GM21515 (cell line): ENCODE measurements at regions not wholly inside any gene's neighbourhood (a gene's known extent, or its start where the extent isn't known, plus 50 kb on each side); places are given as distances from the start of the nearest gene placed in this dataset.

Experiments used
- ATAC-seq: cut with Tn5 transposase; IDR thresholded peaks from one replicate; pipeline ENCODE4 v1.9.1; 2021; ENCODE audit not compliant: unreplicated experiment

DNA sequence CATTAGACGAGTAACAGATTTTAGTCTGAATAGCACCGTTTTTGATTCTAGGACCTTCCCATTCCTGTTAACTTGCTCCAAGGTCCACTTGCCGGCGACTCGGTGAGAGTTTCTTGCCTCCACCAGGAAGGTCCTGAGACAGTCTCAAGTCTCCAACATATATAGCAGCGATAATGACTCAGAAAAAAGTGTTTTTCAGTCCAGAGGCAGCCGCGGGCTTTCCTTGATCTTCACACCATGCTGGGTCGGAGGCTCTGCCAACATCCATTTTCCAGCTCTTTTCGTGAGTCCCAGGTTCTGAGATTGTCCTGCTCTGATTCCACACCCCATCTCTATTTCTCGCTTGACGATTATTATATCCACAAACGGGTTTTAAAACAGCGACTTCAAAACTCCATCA, 170.5 kb downstream of the GPX5 start:
- ATAC-seq: no peak

DNA sequence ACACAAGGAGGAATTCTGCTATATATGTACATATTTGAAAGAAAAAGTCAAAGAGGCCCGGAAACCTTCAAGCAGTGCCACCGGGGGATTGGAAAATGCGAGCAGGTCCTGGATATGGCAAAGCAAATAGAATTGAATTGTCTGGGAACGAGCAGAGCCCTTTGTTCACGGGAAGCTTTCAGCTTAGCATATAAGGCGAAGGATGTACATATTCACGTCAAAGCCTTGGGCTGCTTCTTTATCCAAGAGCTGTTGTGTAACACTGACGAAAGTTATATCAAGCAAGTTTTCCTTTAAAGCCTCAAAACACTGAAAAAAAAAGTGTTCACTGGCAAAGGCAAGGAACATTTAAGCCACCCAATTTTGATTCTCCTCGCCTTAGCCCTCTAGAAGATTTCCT, 171.0 kb downstream of the GPX5 start:
- no peak for ATAC-seq

DNA sequence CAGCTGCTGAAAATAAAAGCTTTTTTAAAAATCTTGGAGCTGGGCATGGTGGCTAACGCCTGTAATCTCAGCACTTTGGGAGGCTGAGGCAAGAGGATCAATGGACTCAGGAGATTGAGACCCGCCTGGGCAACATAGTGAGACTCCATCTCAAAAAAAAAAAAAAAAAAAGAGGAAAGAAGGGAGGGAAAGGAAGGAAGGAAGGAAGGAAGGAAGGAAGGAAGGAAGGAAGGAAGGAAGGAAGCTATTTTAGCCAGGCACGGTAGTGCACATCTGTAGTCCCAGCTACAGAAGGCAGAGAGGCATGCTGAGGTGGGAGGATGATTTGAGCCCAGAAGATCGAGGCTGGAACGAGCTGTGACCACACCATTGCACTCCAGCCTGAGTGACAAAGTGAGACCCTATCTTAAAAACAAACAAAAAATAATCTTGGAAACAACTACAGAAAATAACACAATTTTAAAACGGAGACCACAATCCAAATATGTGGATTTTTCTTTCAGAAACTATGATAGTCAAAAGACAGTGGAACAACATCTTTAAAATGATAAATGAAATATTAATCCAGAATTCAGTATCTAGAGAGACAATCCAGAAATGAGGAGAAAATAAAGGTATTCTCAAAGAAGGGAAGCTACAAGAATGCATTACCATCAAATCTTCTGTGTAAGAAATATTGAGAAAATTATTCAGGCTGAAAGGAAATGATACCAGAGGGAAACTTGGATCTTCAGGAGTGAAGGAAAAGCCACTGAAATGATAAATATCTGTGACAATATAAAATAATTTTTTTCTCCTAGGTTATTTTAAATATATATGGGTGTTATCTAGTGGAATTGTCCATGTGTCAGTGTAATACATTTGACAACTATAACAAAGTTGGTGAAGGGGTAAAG, 182.0 kb downstream of the GPX5 start:
- no peak for ATAC-seq

DNA sequence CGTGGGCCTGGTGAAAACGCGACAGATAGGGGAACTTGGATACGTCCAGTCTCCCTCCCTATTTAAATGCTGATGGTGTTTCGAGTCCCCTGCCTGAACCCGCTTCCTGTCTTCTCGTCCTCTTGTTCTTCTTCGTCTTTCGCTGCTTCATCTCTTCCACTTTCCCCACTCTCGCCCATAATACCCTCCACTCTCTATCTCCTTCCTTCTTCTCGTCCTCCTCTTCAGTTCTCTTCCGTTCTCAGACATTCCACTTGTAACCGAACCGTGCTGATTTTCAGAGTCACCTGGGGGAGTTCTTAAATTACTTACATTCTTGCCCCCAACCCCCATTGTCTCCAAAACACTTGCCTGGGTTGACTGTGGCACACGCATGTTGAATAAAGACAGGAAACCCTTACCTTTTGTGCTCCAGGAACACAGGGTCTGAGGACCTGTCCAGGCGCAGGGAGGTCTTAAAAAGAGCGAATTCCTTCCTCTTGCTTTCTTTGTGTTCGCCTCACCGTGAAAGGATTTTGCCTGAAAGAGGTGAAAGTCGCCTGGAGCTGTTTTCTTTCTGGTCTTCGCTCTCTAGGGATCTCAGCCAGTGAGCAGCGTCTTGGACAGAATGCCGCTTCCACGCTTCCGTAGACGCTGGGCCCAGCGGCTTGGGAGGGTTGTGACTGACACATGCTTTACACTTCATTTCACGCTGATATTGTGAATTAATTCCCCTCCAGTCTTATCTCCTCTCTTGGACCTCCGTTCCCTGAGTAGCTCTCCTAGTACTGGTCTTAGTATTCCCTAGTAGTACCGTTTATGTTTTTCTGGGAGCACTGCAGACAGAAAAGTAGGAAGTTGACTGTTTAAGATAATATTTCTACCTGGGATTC, 184.0 kb downstream of the GPX5 start:
- no peak for ATAC-seq

DNA sequence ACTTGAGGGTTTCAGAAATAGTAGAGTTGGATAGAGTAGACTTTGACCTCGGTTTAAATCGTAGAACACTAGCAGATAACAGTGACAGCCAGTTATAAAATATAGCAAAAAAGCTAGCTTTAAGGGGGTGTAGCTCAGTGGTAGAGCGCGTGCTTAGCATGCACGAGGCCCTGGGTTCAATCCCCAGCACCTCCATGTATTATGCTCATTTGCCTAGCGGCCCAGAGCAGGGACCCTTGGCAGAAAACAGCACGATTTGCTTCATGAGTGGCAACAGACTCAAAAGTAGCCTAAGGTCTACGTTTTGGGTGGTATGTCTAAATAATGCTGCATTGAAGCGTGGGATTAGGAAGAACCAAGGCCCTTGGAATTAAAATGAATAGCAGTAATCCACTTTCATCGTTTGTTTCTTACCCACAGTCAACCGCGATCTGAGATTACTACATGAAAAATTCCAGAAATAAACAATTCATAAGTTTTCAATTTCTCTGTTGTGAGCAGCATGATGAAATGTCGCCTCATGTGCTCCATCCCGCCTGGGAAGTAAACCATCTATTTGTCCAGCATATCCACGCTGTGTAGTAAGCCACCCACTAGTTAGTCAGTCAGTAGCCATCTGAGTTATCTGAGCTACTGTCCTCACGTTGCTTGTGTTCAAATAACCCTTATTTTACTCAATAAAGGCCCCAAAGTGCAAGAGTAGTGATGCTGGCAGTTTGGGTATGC, 184.9 kb downstream of the GPX5 start:
- no peak for ATAC-seq

- no peak for ATAC-seq
These were observed 185.6 kb downstream of the GPX5 start for GRCh38 chr6:28711325-28711724.

DNA sequence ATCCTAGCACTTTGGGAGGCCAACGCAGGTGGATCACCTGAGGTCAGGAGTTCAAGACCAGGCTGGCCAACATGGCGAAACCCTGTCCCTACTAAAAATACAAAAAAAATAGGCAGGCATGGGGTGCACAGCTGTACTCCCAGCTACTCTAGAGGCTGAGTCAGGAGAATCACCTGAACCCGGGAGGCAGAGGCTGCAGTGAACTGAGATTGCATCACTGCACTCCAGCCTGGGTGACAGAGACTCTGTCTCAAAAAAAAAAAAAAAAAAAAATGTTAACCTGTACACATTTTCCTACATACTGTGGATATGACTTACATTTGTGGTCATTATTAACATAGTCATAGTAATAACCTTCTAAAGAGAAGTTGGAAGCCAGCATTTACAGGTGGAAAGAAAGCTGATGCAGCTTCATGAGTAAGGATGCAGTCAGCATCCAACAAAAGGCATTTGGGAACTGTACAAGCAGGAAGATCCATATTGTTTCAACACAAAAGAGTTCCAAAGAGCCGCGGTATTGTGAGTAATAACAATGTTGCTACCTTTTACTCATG, 186.2 kb downstream of the GPX5 start:
- no peak for ATAC-seq

GRCh38 chr6:28712982-28713381, 187.3 kb downstream of the GPX5 start:
- no peak for ATAC-seq

DNA sequence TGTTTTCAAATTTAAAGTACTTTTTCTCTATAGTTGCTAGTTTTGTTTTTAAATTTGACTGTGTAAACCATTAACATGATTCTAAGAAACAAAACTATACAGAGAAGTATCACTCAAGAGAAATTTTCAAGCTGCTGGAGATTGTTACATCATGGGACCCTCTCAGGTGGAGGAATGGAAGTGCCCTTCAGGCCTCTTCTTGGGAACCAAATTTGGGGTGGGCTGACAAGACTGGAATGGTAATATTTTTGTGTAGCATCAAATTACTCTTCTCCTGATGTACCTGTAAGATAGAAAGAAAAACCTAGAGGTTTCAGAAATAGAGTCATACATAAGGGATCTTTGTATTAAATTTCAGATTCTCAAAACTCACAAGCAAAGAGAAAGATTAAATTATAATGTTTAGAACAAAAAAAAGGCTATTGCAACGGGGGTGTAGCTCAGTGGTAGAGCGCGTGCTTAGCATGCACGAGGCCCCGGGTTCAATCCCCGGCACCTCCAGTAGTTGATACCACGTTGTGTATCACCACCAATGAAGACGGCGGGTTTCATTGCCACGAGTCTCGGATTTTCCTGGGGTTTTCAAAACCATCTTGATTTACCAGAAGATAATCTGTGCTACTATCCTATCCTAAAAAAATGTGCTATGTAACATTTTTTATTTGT, 193.7 kb downstream of the GPX5 start:
- ATAC-seq: no peak

DNA sequence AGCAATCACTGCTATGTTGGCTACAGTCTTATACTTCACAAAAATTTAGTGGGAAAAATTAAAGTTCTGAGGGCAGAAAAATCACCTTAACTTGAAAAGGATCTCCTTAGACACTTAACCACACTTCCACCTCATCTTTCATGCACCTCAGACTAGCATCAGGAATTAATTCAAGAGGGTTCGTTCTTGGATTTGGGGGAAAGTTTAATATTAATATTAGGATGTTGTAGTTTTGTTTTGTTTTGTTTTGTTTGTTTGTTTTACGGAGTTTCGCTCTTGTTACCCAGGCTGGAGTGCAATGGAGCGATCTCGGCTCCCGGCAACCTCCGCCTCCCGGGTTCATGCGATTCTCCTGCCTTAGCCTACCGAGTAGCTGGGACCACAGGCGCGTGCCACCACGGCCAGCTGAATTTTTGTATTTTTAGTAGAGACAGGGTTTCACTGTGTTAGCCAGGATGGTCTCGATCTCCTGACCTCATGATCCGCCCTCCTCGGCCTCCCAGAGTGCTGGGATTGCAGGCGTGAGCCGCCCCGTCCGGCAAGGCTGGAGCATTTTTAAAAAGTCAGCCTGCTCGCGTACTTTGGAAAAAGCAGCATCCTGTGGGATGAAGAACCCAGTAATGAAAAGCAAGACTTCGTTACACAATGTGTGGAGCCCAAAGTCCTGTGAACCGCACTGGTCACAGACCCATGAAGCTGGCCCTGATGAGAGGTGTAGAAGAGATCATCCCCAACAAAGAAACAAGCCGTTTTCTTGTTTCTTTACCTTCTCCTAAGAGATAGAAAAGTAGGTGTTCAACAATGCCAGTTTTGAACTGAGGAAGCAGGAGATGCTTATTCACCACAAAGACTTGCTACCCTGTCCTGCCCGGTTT, 194.9 kb downstream of the GPX5 start:
- no peak for ATAC-seq

GRCh38 chr6:28721372-28721771, 195.7 kb downstream of the GPX5 start:
- ATAC-seq: no peak

GRCh38 chr6:28724395-28724794, 198.7 kb downstream of the GPX5 start:
- no peak for ATAC-seq

DNA sequence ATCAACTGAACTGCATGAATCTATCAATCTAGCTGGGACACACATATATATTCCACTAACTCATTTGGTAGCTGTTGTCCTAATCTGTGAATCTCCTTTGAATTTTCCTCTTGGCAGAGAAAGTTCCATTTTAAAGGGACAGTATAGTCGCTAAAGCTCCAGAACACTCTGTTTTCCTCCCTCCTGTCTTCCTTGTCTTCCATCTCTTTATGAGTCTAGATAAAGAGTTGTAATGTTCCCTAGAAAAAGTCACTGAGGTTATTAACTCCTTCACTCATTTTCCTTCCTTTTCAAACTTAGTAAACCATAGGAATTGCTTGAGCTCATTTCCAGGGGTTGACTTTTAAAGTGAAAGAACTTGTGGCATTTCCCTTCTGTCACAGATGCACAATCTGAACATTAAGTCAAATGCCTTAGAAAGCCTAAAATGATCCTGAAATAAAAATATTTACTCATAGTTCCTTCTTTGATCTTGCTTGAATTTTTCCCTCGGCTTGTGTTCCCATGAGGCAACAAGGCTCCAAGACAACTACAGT, 198.4 kb downstream of the TRIM27 start:
- no peak for ATAC-seq

DNA sequence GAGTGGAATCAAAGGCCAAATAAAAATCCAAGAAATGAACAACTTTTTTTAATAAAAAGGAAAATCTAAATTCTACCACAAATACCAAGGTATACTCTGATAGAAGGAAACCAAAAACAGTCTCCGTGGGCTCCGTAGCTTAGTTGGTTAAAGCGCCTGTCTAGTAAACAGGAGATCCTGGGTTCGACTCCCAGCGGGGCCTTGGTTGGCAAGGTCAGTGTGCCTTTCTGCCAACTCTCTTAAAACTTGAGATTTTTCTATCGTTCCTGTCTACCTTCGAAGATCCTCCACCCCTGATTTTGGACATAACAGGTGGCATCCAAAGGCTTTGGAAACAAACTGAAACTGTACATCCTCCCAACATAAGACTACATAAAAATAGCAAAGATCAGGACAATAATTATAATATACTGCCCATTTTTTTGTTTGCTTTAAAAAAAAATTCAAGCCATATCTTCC, 197.9 kb downstream of the TRIM27 start:
- no peak for ATAC-seq

- ATAC-seq: no peak
These were observed 197.0 kb downstream of the TRIM27 start for GRCh38 chr6:28726569-28727309.

GRCh38 chr6:28727559-28728211, 196.1 kb downstream of the TRIM27 start:
- no peak for ATAC-seq

DNA sequence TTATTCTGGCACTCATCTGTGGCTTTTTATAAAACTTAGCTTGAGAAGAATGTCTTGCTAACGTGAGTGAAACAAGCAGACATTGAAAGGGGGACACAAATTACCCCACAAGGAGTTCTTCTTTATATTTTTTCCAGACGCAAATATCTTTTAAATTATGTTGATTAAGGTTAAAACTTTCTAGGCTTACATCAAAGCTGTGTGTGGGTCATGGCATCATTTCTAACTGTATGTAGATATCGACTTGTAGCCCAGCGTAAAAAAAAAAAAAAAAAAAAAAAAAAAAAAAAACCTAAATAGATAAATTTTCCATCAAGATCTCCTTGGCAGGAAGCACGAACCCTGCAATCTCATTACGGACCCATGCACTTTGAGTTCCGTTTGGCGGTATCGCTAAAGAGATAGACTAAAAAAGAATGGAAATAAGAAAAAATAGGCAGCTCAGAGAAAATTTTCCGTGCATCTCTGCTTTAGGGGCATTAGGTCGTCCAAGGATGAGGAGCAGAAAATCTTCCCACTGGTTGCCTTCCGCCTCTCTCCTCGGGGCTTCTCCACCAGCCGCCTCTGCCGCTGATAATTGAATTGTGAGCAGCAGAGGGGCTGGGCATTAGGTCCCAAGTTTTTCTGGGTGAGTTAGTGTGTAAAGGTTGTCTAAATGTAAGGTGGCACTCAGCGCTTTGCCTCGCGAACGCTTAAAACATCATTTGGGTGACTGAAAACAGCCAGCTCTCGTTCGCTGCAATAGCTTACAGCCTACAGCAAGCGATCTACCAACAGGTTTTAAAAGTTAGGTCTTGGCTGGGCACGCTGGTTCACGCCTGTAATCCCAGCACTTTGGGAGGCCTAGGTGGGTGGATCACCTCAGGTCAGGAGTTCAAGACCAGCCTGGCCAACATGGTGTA, 194.0 kb downstream of the TRIM27 start:
- no peak for ATAC-seq
